Tibial nerve (tissue), 4 donors: ENCODE measurements at regions not wholly inside any gene's neighbourhood (a gene's known extent, or its start where the extent isn't known, plus 50 kb on each side); places are given as distances from the start of the nearest gene placed in this dataset.

Experiments used
- DNase-seq, 2 donors: peaks; one replicate each; pipeline ENCODE4 v3.0.0-alpha.2; 2019; ENCODE audit warnings: low spot score in 2 of 2
- H3K27ac ChIP-seq, 4 donors: fragments of 200-600 bp; sonication (generic) in 3 of 4; one replicate each; pipeline ENCODE4 v1.5.1; 2017 to 2019; ENCODE audit warnings: mild to moderate bottlenecking in 1 of 4
- H3K27me3 ChIP-seq, 2 donors: fragments of 200-600 bp; sonication (generic) in 1 of 2; one replicate each; pipeline versions ENCODE4 v1.5.1 to v1.6.0; 2017 to 2019
- H3K36me3 ChIP-seq, 3 donors: fragments of 200-600 bp; sonication (generic); one replicate each; pipeline ENCODE4 v1.5.1; 2018 to 2019
- H3K4me1 ChIP-seq, 4 donors: fragments of 200-600 bp; sonication (generic) in 3 of 4; one replicate each; pipeline ENCODE4 v1.5.1; 2017 to 2019
- H3K4me3 ChIP-seq, 4 donors: fragments of 200-600 bp; sonication (generic) in 3 of 4; one replicate each; pipeline ENCODE4 v1.5.1; 2017 to 2019; ENCODE audit warnings: mild to moderate bottlenecking in 1 of 4, moderate library complexity in 1 of 4
- H3K9me3 ChIP-seq, 4 donors: fragments of 200-600 bp; sonication (generic) in 3 of 4; one replicate each; pipeline ENCODE4 v1.5.1; 2017 to 2019
- CTCF ChIP-seq, 5 experiments: fragments of 200-600 bp in 3 of 5; fragments of 450-650 bp in 2 of 5; sonication (generic) in 3 of 5; IDR thresholded peaks; one replicate each; pipeline ENCODE4 v1.5.1; 2016 to 2019; ENCODE audit warnings: antibody characterized with exemption in 5 of 5, mild to moderate bottlenecking in 3 of 5, moderate library complexity in 2 of 5
- EP300 ChIP-seq, 2 donors: sonication (generic); formaldehyde crosslinking; IDR thresholded peaks; one replicate each; pipeline ENCODE4 v1.6.1; 2017; ENCODE audit warnings: antibody characterized with exemption in 2 of 2, mild to moderate bottlenecking in 1 of 2
- POLR2A ChIP-seq, 2 donors: fragments of 450-650 bp; IDR thresholded peaks; one replicate each; pipeline ENCODE4 v1.6.1; 2017; ENCODE audit warnings: antibody characterized with exemption in 2 of 2, mild to moderate bottlenecking in 2 of 2, moderate library complexity in 2 of 2
- WGBS, 2 donors: methylation state at CpG; one replicate each; pipeline ENCODE4 v1.1.5; 2018; 5-methylcytosine and 5-hydroxymethylcytosine counted together

GRCh38 chr5:66354422-66354821 lies 210.3 kb downstream of the SREK1 start:
- no peak overlapping the region for H3K4me3 ChIP-seq
- TF ChIP-seq EP300 (IDR thresholded peaks at IDR 0.05) (no peak), POLR2A (IDR thresholded peaks at IDR 0.05) (no peak), CTCF (IDR thresholded peaks at IDR 0.05) (no peak)
- H3K9me3 ChIP-seq, result no peaks in the 10 kb centered on the region
- no peaks in the 10 kb centered on the region for H3K36me3 ChIP-seq
- DNase-seq, result no peak
- no peak overlapping the region for H3K27ac ChIP-seq
- 41 to 43% methylated on average over 2 of the region's 2 CpGs for WGBS, 2 donors
- H3K27me3 ChIP-seq, result no peaks in the 10 kb centered on the region
- no peaks in the 10 kb centered on the region for H3K4me1 ChIP-seq

GRCh38 chr5:66356011-66356565 lies 212.0 kb downstream of the SREK1 start:
- 67 to 73% methylated on average over 3 of the region's 3 CpGs for WGBS, 2 donors
- DNase-seq, result no peak

GRCh38 chr5:66358741-66359140 lies 214.6 kb downstream of the SREK1 start:
- TF ChIP-seq CTCF (IDR thresholded peaks at IDR 0.05), result no peak
- TF ChIP-seq EP300 (IDR thresholded peaks at IDR 0.05), result no peak
- TF ChIP-seq POLR2A (IDR thresholded peaks at IDR 0.05), result no peak
- Histone ChIP-seq H3K36me3 (no peaks in the 10 kb centered on the region), H3K4me3 (no peak overlapping the region), H3K4me1 (no peaks in the 10 kb centered on the region), H3K27ac (no peak overlapping the region), H3K27me3 (no peaks in the 10 kb centered on the region), H3K9me3 (no peaks in the 10 kb centered on the region)
- 87 to 96% methylated on average over 3 of the region's 3 CpGs for WGBS, 2 donors
- DNase-seq, result no peak

More at GRCh38 chr5:66356011-66356565, 212.0 kb downstream of the SREK1 start:
- Histone ChIP-seq H3K9me3 (no peaks in the 10 kb centered on the region), H3K27ac (no peak overlapping the region), H3K27me3 (no peaks in the 10 kb centered on the region), H3K36me3 (no peaks in the 10 kb centered on the region), H3K4me3 (no peak overlapping the region), H3K4me1 (no peaks in the 10 kb centered on the region)
- TF ChIP-seq EP300 (IDR thresholded peaks at IDR 0.05), result no peak
- TF ChIP-seq POLR2A (IDR thresholded peaks at IDR 0.05), result no peak
- TF ChIP-seq CTCF (IDR thresholded peaks at IDR 0.05), result no peak

GRCh38 chr5:66361070-66361469 lies 217.0 kb downstream of the SREK1 start:
- no peak overlapping the region for H3K4me3 ChIP-seq
- no peak for TF ChIP-seq POLR2A (IDR thresholded peaks at IDR 0.05)
- no peak for TF ChIP-seq CTCF (IDR thresholded peaks at IDR 0.05)
- no peak for TF ChIP-seq EP300 (IDR thresholded peaks at IDR 0.05)
- no peaks in the 10 kb centered on the region for H3K27me3 ChIP-seq
- no peaks in the 10 kb centered on the region for H3K9me3 ChIP-seq
- DNase-seq, result no peak
- no peak overlapping the region for H3K27ac ChIP-seq
- H3K36me3 ChIP-seq, result no peaks in the 10 kb centered on the region
- WGBS, 2 donors, result 53 to 64% methylated on average over 3 of the region's 3 CpGs
- no peaks in the 10 kb centered on the region for H3K4me1 ChIP-seq

- no peaks in the 10 kb centered on the region for H3K36me3 ChIP-seq
- H3K27ac ChIP-seq, result no peak overlapping the region
- H3K4me1 ChIP-seq, result no peaks in the 10 kb centered on the region
- no peak for DNase-seq
- 43 to 47% methylated on average over 6 of the region's 6 CpGs for WGBS, 2 donors
- H3K4me3 ChIP-seq, result no peak overlapping the region
- H3K27me3 ChIP-seq, result no peaks in the 10 kb centered on the region
- TF ChIP-seq POLR2A (IDR thresholded peaks at IDR 0.05) (no peak), EP300 (IDR thresholded peaks at IDR 0.05) (no peak), CTCF (IDR thresholded peaks at IDR 0.05) (no peak)
- H3K9me3 ChIP-seq, result no peaks in the 10 kb centered on the region
These were observed 217.9 kb downstream of the SREK1 start for GRCh38 chr5:66362046-66362445.
